ENCODE measurements at regions not wholly inside any gene's neighbourhood (a gene's known extent, or its start where the extent isn't known, plus 50 kb on each side); places are given as distances from the start of the nearest gene placed in this dataset.

- in situ Hi-C loops (cut with MboI): no loop called here
- Histone ChIP-seq H3K9ac (no peak overlapping the region), H2AFZ (no peak overlapping the region)
These were observed 100.6 kb upstream of the TSC22D2 start for GRCh38 chr3:150307311-150308036.

GRCh38 chr3:150306906-150307305 lies 101.2 kb upstream of the TSC22D2 start:
- H3K9me2 ChIP-seq (ENCODE audit: insufficient read depth): no peaks in the 10 kb centered on the region
- H3K4me2 ChIP-seq (ENCODE audit: unreplicated experiment): no peak overlapping the region
- H2AFZ ChIP-seq: no peak overlapping the region
- no peaks in the 10 kb centered on the region for H3K79me2 ChIP-seq (ENCODE audit: insufficient read depth)
- no peak overlapping the region for H3K9ac ChIP-seq
- H3K4me1 ChIP-seq (ENCODE audit: insufficient read depth): peaks cover 8% of the 10 kb centered on the region
- no peak for DNase-seq
- WGBS, 2 experiments (ENCODE audit: low coverage in 1 of 2, low lambda C conversion rate in 2 of 2, missing lambda C conversion rate in 2 of 2): 88 to 91% methylated on average over 5 of the region's 5 CpGs
- no peaks in the 10 kb centered on the region for H4K20me1 ChIP-seq (ENCODE audit: insufficient read depth)
- H3K4me3 ChIP-seq: no peak overlapping the region
- H3K9me3 ChIP-seq (ENCODE audit: low read depth): no peaks in the 10 kb centered on the region
- H3K27ac ChIP-seq: no peak overlapping the region
- peaks cover 21% of the 10 kb centered on the region; the same call in 1 of the 2 replicates for H3F3A ChIP-seq (ENCODE audit: insufficient read depth)
- in situ Hi-C loops (cut with MboI): no loop called here
- H3K27me3 ChIP-seq (replicated peaks; ENCODE audit: insufficient read depth): no peaks in the 10 kb centered on the region
- no peak for TF ChIP-seq EZH2phosphoT487 (IDR thresholded peaks at IDR 0.05; ENCODE audit: insufficient read depth, low read depth)
- no peak for TF ChIP-seq EZH2 (IDR thresholded peaks at IDR 0.05; ENCODE audit: insufficient read depth, poor library complexity, severe bottlenecking)
- H3K36me3 ChIP-seq (ENCODE audit: low read depth): no peaks in the 10 kb centered on the region

More at GRCh38 chr3:150307311-150308036, 100.6 kb upstream of the TSC22D2 start:
- Histone ChIP-seq H3K27ac (no peak overlapping the region), H3K79me2 (ENCODE audit: insufficient read depth) (no peaks in the 10 kb centered on the region), H3K4me1 (ENCODE audit: insufficient read depth) (peaks cover 2% of the 10 kb centered on the region; the same call in 1 of the 2 replicates), H3K27me3 (replicated peaks; ENCODE audit: insufficient read depth) (no peaks in the 10 kb centered on the region), H3K4me2 (ENCODE audit: unreplicated experiment) (no peak overlapping the region), H3K36me3 (ENCODE audit: low read depth) (no peaks in the 10 kb centered on the region), H3F3A (ENCODE audit: insufficient read depth) (peaks cover 16% of the 10 kb centered on the region; the same call in 1 of the 2 replicates), H3K9me3 (ENCODE audit: low read depth) (no peaks in the 10 kb centered on the region), H3K4me3 (no peak overlapping the region), H3K9me2 (ENCODE audit: insufficient read depth) (no peaks in the 10 kb centered on the region), H4K20me1 (ENCODE audit: insufficient read depth) (no peaks in the 10 kb centered on the region)
- 84 to 91% methylated on average over 6 of the region's 6 CpGs for WGBS, 2 experiments (ENCODE audit: low coverage in 1 of 2, low lambda C conversion rate in 2 of 2, missing lambda C conversion rate in 2 of 2)
- TF ChIP-seq EZH2 (IDR thresholded peaks at IDR 0.05; ENCODE audit: insufficient read depth, poor library complexity, severe bottlenecking) (no peak), EZH2phosphoT487 (IDR thresholded peaks at IDR 0.05; ENCODE audit: insufficient read depth, low read depth) (no peak)
- DNase-seq: no peak

GRCh38 chr3:150306083-150306482 lies 102.0 kb upstream of the TSC22D2 start:
- TF ChIP-seq EZH2 (IDR thresholded peaks at IDR 0.05; ENCODE audit: insufficient read depth, poor library complexity, severe bottlenecking) (no peak), EZH2phosphoT487 (IDR thresholded peaks at IDR 0.05; ENCODE audit: insufficient read depth, low read depth) (no peak)
- Histone ChIP-seq H3K36me3 (ENCODE audit: low read depth) (no peaks in the 10 kb centered on the region), H3K9ac (no peak overlapping the region), H3K4me2 (ENCODE audit: unreplicated experiment) (no peak overlapping the region), H3K4me3 (no peak overlapping the region), H3K27ac (no peak overlapping the region), H2AFZ (no peak overlapping the region), H3F3A (ENCODE audit: insufficient read depth) (peaks cover 21% of the 10 kb centered on the region; the same call in 1 of the 2 replicates), H3K9me2 (ENCODE audit: insufficient read depth) (no peaks in the 10 kb centered on the region), H4K20me1 (ENCODE audit: insufficient read depth) (no peaks in the 10 kb centered on the region), H3K27me3 (replicated peaks; ENCODE audit: insufficient read depth) (no peaks in the 10 kb centered on the region), H3K4me1 (ENCODE audit: insufficient read depth) (peaks cover 16% of the 10 kb centered on the region), H3K79me2 (ENCODE audit: insufficient read depth) (no peaks in the 10 kb centered on the region), H3K9me3 (ENCODE audit: low read depth) (no peaks in the 10 kb centered on the region)
- DNase-seq: no peak
- 93 to 97% methylated on average over 3 of the region's 3 CpGs for WGBS, 2 experiments (ENCODE audit: low coverage in 1 of 2, low lambda C conversion rate in 2 of 2, missing lambda C conversion rate in 2 of 2)
- in situ Hi-C loops (cut with MboI): no loop called here

- Histone ChIP-seq H3F3A (ENCODE audit: insufficient read depth) (peaks cover 11% of the 10 kb centered on the region; the same call in 1 of the 2 replicates), H3K27ac (no peak overlapping the region), H3K9me3 (ENCODE audit: low read depth) (no peaks in the 10 kb centered on the region), H3K9me2 (ENCODE audit: insufficient read depth) (no peaks in the 10 kb centered on the region), H3K79me2 (ENCODE audit: insufficient read depth) (no peaks in the 10 kb centered on the region), H2AFZ (no peak overlapping the region), H4K20me1 (ENCODE audit: insufficient read depth) (no peaks in the 10 kb centered on the region), H3K4me1 (ENCODE audit: insufficient read depth) (peaks cover 26% of the 10 kb centered on the region), H3K27me3 (replicated peaks; ENCODE audit: insufficient read depth) (no peaks in the 10 kb centered on the region), H3K36me3 (ENCODE audit: low read depth) (no peaks in the 10 kb centered on the region), H3K4me3 (no peak overlapping the region), H3K4me2 (ENCODE audit: unreplicated experiment) (no peak overlapping the region), H3K9ac (no peak overlapping the region)
- DNase-seq: no peak
- no peak for TF ChIP-seq EZH2 (IDR thresholded peaks at IDR 0.05; ENCODE audit: insufficient read depth, poor library complexity, severe bottlenecking)
- TF ChIP-seq EZH2phosphoT487 (IDR thresholded peaks at IDR 0.05; ENCODE audit: insufficient read depth, low read depth): no peak
- WGBS, 2 experiments (ENCODE audit: low coverage in 1 of 2, low lambda C conversion rate in 2 of 2, missing lambda C conversion rate in 2 of 2): 76 to 83% methylated on average over 3 of the region's 3 CpGs
- in situ Hi-C loops (cut with MboI): no loop called here
These were observed 104.3 kb upstream of the TSC22D2 start for GRCh38 chr3:150303768-150304167.
